Gastroesophageal sphincter (tissue), 3 donors: ENCODE measurements at regions not wholly inside any gene's neighbourhood (a gene's known extent, or its start where the extent isn't known, plus 50 kb on each side); places are given as distances from the start of the nearest gene placed in this dataset.

ENCODE experiments used
- CTCF ChIP-seq, 4 experiments: fragments of 200-600 bp in 2 of 4; fragments of 450-650 bp in 2 of 4; sonication (generic) in 1 of 4; IDR thresholded peaks; one replicate each; pipeline ENCODE4 v1.5.1; 2017 to 2019; ENCODE audit warnings: antibody characterized with exemption in 4 of 4, mild to moderate bottlenecking in 2 of 4, moderate library complexity in 2 of 4
- EP300 ChIP-seq: sonication (generic); formaldehyde crosslinking; IDR thresholded peaks from one replicate; pipeline ENCODE4 v1.6.1; 2017; ENCODE audit warnings: antibody characterized with exemption, mild to moderate bottlenecking
- POLR2A ChIP-seq, 2 donors: fragments of 450-650 bp; IDR thresholded peaks; one replicate each; pipeline ENCODE4 v1.6.1; 2017; ENCODE audit warnings: antibody characterized with exemption in 2 of 2, mild to moderate bottlenecking in 2 of 2, moderate library complexity in 1 of 2
- POLR2AphosphoS5 ChIP-seq: sonication (generic); formaldehyde crosslinking; IDR thresholded peaks from one replicate; pipeline ENCODE4 v1.6.1; 2017; ENCODE audit warnings: antibody characterized with exemption

- TF ChIP-seq CTCF (IDR thresholded peaks at IDR 0.05) (no peak), POLR2A (IDR thresholded peaks at IDR 0.05) (no peak), EP300 (no peak), POLR2AphosphoS5 (no peak)
Observed at GRCh38 chr6:44761046-44761445, 373.5 kb downstream of the CDC5L start.
